GM19239 (cell line): ENCODE measurements at regions not wholly inside any gene's neighbourhood (a gene's known extent, or its start where the extent isn't known, plus 50 kb on each side); places are given as distances from the start of the nearest gene placed in this dataset.
"Not testable (repeated sequence)": the region's sequence is repeated elsewhere in the genome, so short reads cannot be mapped to it uniquely, and the experiment has no call there.

Experiments used
- DNase-seq: peaks from one replicate; pipeline ENCODE4 v3.0.0; 2011; ENCODE audit warnings: low spot score; ENCODE audit not compliant: insufficient read length
- FAIRE-seq: peaks from 2 replicates; lab custom pipeline; 2011; peaks lifted over from hg19 to GRCh38; lab: Jason Lieb, UNC

DNA sequence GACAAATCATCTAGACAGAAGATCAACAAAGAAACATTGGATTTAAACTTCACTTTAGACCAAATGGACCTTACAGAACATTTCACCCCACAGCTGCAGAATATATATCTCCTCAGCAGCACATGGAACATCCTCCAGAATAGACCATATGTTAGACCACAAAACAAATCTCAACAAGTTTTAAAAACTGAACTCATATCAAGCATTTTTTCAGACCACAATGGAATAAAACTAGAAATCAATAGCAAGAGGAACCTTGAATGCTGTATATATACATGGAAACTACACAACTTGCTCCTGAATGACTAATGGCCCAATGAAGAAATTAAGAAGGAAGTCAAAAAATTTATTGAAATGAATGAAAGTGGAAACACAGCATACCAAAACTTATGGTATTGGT lies 157.7 kb downstream of the MTERF1 start:
- DNase-seq = no peak
- no peak for FAIRE-seq

DNA sequence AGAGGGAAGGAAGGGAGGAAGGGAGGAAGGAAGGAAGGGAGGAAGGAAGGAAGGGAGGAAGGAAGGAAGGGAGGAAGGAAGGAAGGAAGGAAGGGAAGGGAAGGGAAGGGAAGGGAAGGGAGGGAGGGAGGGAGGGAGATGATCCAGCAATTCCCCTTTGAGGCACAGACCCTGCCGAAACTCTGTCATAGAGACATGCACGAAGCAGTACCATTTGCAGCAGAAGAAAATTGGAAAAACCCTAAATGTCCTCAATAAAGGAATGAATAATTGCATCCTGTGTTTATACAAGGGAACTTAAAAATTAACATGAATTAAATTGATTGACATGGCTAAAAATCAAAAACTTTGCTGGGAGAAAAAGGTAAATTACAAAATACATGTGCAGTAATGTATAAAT lies 151.5 kb downstream of the MTERF1 start:
- not testable (repeated sequence) for DNase-seq, FAIRE-seq

DNA sequence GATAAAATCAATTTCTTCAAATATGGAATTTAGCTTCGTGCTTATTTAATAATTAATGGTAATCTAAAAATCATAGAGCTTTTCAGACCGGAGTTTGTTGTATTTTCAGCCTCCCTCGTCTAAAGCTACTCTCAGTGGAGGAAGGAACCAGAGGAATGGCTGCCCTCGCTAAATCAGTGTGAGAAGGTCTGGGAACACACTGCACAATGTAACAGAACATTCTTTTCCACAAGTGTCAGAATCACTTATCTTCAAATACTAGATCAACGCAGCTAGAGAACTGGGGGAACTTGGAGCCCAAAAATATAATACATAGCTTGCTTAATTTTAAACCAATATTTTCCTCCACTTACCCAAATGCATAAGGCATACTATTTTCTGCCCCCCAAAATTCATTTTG lies 148.5 kb downstream of the MTERF1 start:
- DNase-seq (no peak), FAIRE-seq (no peak)

DNA sequence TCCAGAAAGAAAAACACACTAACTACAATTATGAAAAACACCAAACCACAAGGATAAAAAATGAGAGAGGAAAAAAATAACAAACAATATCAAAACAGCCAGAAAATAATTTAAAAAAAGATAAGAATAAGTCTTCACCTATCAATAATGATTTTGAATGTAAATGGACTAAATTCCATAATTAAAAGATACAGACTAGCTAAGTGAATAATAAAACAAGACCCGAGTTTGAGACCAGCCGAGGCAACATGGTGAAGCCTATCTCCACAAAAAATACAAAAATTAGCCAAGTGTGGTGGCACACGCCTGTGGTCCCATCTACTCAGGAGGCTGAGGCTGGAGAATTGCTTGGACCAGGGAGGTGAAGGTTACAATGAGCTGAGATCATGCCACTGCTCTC lies 131.1 kb downstream of the MTERF1 start:
- FAIRE-seq = no peak

DNA sequence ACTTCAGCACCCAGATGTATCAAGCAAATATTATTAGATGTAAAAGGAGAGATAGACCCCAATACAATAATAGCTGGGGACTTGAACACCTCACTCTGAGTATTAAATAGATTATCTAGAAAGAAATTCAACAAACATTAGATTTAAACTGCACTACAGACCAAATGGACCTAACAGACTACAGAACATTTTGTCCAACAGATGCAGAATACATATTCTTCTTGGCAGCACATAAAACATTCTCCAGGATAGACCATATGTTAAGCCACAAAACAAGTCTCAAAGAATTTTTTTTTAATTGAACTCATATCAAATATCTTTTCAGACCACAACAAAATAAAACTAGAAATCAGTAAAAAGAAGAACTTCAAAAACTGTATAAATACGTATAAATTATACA lies 130.4 kb downstream of the MTERF1 start:
- FAIRE-seq (no peak), DNase-seq (no peak)

More for the DNA sequence above, 131.1 kb downstream of the MTERF1 start:
- DNase-seq = no peak

DNA sequence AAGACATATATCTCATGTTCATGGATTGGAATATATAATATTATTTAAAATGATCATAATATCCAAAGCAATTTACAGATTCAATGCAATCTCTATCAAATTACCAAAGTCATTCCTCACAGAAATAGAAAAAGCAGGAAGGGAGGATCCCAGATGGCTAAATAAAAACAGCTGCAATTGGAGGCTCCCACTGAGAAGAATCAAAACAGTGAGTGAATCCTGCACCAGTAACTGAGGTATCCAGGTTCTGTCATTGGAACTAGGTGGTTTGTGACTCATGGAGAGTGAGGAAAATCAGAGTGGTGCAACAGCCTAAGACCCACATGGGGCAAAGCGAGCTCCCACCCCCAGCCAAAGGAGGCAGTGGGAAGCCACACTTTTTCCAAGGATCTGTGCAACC lies 128.4 kb downstream of the MTERF1 start:
- FAIRE-seq (no peak), DNase-seq (no peak)

DNA sequence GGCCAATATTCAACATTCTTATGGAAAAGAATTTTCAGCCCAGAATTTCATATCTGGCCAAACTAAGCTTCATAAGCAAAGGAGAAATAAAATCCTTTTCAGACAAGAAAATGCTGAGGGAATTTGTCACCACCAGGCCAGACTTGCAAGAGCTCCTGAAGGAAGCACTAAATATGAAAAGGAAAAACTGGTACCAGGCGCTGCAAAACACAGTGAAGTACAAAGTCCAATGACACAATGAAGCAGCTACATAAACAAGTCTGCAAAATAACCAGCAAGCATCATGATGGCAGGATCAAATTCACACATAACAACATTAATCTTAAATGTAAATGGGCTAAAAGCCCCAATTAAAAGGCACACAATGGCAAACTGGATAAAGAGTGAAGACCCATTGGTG lies 126.2 kb downstream of the MTERF1 start:
- FAIRE-seq, DNase-seq: not testable (repeated sequence)

DNA sequence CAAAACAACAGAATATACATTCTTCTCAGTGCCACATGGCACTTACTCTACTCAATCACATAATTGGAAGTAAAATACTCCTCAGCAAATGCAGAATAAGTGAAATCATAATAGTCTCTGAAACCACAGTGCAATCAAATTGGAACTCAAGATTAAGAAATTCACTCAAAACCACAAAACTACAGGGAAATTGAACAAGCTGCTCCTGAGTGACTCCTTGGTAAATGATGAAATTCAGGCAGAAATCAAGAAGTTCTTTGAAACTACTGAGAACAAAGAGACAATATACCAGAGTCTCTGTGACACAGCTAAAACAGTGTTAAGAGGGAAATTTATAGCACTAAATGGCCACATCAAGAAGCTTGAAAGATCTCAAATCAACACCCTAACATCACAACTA lies 125.4 kb downstream of the MTERF1 start:
- FAIRE-seq, DNase-seq: not testable (repeated sequence)

DNA sequence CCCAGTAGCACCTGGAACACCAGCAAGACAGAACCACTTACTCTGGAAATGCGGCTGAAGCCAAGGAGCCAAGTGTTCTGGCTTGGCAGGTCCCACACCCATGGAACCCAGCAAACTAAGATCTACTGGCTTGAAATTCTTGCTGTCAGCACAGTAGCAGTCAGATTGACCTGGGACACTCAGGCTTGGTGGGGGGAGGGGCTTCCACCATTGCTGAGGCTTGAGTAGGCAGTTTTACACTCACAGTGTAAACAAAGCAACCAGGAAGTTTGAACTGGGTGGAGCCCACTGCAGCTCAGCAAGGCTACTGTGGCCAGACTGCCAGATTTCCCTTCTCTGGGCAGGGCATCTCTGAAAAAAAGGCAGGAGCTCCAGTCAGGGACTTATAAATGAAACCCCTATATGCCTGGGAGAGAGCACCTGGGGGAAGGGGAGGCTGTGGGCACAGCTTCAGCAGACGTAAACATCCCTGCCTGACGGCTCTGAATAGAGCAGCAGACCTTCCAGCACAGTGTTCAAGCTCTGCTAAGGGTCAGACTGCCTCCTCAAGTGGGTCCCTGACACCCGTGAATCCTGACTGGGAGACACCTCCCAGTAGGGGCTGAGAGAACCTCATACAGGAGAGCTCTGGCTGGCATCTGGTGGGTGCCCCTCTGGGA lies 121.2 kb downstream of the MTERF1 start:
- FAIRE-seq = no peak
- no peak for DNase-seq

DNA sequence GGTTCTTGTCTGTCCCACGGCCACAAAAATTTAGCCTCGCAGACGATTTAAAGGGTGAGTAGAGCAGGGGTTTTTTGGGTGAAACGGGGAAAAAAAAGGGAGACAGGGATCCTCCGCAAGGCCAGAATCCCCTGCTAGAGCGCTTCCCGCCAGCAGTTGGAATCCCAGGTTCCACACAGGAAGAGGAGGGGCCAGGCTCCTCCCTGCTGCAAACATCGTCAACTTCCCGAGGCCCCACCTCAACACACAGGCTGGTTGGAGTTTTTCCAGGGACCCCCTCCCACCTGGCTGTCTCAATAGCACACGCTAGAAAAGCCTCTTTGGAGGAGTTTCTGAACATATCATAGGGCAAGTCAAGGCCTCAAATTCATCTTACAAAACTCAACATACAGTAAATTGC lies 112.7 kb downstream of the MTERF1 start:
- DNase-seq (no peak), FAIRE-seq (no peak)

DNA sequence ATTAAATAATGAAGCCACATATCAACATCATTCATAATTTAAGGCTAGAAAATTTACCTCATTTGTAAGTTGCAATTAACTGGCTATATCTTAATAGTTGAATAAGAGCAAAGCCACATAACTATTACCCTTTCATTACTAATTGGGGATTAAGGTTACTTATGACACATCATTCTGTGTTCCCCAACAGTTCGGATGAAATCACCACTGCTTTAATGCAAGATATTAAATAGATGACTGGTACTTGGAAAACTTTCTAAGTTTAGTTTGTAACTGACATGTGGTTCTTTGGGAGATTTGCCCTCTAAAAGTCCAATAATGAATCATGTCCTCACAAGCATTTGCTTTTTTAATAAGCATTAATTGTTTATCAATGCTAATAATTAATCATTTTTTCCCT lies 109.1 kb downstream of the MTERF1 start:
- FAIRE-seq (no peak), DNase-seq (no peak)

DNA sequence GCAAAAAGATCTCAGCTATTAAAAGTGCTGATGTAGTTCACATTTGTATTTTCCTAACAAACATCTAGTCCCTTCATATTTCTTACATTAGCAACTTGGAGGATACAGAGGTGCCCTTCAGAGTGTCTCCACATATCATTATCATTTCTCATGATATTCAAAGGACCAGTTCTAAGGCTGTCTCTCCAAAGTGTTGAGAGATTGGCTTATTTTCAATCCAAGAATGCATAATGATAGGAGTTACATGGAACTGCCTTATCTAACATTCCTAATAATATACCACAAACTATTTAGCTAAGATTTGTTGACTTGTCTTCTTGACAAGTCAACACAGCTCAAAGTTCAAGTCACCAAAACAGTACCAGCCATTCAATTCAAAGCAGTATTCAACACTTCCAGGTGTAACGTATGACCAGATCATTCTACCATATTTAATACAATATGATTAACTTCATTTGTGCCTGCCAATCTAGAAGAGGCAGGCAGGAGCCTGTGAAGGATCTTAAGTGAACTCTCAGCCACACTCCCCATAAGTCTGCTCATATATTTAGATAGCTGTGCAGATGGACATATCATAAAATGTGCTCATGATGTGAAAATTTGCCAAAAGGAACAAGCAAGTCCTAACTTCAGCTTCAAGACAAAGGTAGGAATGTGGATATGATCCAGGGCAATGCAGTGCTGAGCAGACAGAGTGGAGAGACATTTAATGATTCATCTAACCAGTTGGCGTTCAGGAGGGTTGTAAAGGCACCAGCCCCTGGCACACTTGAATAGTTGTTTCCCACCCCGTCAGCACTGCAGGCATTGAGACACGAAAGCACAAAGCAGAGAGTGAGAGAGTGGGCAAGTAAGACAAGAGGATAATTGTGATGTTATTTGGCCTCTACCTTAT lies 108.3 kb downstream of the MTERF1 start:
- no peak for FAIRE-seq
- DNase-seq = no peak

DNA sequence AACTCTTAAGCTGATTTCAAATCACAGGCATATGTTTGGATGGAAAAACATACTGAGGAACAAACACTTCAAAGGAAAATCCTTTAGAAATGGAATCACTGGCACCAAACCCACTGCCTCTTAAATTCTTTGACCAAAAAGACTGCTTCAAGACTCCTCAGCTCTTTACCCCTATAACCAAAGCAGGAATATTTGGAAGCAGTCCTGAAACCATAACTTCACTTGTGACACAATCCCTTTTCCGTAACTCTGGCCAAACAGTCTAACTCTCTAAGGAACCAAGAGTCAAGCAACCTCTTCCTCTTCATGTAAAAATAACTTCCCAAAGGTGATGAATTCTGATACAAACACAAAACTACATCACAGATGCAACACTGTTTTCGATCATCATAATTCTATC lies 104.3 kb downstream of the MTERF1 start:
- no peak for FAIRE-seq

DNA sequence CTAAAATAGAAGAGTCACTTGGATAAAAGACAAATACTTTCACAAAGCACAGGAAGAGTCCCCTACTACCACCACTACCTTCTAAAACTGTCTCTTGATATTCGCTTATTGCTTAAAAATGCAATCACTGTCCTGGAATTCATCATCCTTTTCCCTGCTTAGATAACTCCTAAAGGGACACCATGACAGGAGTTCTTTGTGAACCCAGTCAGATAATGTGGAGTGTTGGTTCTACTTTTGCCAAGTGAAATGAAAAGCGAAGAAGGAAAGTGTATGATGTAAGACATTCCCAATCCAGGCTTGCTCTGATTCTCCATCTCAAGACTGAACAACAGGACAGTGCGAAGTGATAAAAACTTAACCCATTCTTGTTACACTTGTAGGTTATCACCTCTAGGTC lies 103.0 kb downstream of the MTERF1 start:
- FAIRE-seq = no peak
- no peak for DNase-seq

More for the DNA sequence above, 104.3 kb downstream of the MTERF1 start:
- DNase-seq = no peak

DNA sequence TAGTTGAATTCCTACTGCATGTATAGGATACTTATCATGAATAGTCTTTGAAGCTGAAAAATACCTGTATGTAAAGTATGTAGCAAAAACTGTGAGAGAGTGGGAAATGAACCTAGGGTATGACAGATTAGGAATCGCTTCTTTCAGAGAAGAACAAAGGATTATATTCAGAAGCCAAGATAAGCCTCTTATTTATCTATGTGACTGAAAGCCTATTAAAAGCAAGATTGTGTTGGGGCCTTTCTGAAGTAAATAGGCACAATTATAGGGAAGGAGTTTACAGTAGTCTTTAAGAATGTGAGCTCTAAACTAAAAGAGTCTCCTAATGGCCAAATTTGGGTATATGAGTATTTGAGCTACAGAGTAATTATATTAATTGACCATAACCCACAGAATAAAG lies 102.1 kb downstream of the MTERF1 start:
- DNase-seq (no peak), FAIRE-seq (no peak)

DNA sequence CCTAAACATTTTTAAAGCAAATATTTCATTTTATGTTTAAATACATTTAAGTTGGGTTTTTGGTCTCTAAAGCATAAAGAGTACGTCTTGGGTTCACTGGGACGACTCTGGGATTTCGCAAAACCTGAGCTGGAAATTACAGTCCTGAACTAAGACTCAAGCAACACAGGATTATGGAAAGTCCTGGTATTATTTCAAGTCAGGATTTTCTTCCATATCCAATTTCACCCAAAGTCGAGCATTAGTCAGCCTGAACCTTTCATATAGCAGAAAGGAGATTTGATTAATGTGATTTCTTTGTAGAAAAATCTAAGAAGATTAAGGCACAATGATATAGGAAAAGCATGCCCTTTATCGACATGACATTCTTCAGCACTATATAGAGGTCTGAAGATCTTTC lies 100.0 kb downstream of the MTERF1 start:
- DNase-seq = no peak
- FAIRE-seq = no peak

DNA sequence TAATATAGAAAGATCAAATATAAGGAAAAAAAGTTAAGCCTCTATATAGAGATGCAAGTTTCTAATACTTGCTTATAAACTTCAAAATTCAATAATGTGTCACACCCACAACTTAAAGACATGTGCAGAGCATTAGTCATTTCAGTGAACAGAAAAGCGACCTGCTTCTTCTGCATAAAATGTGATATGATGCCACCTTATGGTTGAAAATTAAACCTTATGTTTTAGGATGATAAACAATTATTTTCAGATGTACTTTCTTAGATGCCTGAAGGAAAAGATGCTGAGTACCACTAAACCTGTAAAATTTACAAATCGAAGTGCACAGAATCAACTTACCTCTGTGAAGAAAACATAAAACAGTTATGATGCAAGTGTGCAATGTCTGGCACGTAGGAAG lies 96.0 kb downstream of the MTERF1 start:
- DNase-seq (no peak), FAIRE-seq (no peak)

DNA sequence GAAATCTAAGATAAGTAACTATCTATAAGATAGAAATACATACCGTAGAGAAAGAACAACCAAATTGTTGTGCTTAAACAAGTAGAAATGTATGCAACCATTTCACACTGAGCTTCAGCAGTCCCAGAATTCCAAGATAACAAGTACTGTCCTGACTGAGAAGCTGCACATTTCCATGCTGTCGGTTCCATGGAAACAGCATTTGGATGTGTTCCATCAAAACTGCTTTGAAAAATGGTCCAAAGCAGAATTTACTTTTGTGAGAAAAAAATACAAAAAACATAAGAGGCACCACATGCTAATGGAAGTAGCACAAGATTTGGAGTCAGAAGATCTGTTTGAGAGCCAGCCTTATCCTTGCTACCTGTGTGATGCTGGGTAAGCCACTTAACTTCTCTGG lies 92.6 kb downstream of the MTERF1 start:
- FAIRE-seq = no peak
- no peak for DNase-seq

DNA sequence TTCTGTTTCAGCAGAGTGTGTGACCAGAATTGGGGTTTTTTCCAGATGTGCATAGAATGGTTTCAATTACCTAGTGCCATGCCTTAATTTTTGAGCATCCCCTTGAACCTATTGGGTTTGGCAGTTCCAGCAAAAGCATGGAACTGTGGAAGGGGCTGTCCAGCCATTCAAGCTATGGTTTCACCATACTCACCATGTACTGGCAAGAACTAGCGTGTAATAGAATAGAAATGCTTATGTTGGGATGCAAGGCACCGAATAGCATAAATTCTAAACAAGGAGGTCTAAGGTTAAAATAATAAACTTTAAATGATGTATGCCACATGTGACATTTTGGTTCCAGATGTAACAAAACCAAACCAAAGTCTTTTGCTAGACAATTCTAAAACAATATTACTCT lies 91.4 kb downstream of the MTERF1 start:
- DNase-seq (no peak), FAIRE-seq (no peak)

DNA sequence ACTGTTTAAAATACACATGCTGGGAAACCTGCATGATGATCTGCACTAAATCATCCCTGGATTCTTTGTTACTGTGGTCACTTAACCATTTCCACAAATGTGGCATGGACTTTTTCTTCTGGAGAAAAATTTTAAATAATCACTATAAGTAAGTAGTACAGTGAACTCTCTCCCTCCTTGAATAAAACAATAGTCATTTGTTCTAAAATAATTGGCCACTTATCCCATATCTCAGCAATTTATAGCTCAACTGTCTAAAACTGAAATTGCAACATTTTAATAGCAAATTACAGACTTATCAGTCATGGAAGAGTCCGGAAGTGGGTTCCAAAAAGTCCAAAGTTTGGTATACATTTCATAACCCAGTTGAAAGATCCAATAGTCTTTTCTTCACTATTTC lies 90.9 kb downstream of the MTERF1 start:
- DNase-seq (no peak), FAIRE-seq (no peak)

DNA sequence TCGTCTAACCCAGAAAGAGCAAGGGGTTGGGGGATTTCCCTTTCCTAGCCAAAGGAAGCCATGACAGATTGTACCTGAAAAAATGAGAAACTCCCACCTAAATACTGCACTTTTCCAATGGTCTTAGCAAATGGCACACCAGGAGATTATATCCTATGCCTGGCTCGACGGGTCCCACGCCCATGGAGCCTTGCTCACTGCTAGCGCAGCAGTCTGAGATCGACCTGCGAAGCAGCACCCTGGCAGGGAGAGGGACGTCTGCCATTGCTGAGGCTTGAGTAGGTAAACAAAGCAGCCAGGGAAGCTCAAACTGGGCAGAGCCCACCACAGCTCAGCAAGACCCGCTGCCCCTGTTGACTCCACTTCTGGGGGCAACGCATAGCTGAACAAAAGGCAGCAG lies 89.9 kb downstream of the MTERF1 start:
- not testable (repeated sequence) for FAIRE-seq, DNase-seq

DNA sequence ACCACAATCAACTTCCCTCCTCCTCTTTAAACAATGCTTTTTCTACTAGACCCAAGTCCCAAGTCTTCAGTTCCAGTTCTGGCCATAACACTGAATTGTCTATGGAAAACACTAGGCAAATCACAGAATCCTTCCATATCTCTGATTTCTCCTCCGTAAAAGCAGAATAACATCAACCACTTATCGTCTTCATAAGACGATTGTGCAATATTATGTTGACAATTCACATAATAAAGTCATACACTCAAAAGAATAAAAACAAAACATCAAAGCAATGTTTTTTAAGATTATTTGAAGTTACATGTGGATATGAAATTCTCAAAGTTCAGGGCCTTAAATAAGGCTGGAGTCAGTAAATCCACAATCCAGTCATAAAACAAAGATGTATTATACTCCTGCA lies 84.4 kb downstream of the MTERF1 start:
- FAIRE-seq = no peak

More for the DNA sequence above, 84.4 kb downstream of the MTERF1 start:
- no peak for DNase-seq
